OCI-M2 (cell line): ENCODE measurements at regions not wholly inside any gene's neighbourhood (a gene's known extent, or its start where the extent isn't known, plus 50 kb on each side); places are given as distances from the start of the nearest gene placed in this dataset.
"Not testable (repeated sequence)": the region's sequence is repeated elsewhere in the genome, so short reads cannot be mapped to it uniquely, and the experiment has no call there.

Experiments used
- DNase-seq: peaks from one replicate; lab custom pipeline; 2025; ENCODE audit not compliant: unreplicated experiment; lab: John Stamatoyannopoulos, UW

DNA sequence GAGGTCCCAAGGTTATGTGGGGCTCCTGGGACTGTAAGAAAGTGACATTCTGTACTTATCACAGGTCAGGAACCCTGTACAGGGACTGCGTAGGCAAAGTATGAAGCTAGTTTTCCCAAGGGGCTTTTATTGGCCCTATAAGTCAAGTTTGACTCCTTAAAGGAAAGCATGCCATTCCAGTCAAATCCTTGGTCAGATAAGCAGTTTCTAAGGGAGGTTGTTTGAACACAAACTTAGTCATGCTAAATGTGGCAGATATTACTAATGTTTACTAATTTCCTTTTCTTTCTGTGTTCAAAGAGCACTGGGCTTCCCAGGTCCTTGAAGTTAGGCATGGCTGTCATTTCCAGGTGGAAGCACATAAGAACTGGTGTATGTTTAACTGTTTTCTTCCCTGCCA, 472.4 kb downstream of the ATP23 start:
- no peak for DNase-seq

DNA sequence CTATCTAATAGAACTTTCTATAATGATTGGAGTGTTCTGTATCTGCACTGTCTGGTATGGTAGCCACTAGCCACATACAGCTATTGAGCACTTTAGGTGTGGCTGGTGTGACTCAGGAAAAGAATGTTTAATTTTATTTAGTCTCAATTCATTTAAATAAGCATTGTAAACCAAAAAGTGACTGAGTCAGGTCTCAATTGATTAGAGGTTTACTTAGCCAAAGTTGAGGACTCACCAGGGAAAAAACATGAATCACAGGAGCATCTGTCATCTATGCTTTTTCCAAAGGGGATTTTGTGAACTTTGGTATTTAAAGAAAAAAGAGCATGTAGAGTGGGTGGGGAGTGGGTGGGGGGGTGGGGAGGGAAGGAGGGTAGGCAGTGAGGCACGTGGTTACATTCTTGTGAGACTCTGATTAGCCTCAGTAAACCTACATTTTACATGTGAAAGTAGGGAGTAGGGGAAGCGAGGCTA, 473.1 kb downstream of the ATP23 start:
- DNase-seq: no peak

DNA sequence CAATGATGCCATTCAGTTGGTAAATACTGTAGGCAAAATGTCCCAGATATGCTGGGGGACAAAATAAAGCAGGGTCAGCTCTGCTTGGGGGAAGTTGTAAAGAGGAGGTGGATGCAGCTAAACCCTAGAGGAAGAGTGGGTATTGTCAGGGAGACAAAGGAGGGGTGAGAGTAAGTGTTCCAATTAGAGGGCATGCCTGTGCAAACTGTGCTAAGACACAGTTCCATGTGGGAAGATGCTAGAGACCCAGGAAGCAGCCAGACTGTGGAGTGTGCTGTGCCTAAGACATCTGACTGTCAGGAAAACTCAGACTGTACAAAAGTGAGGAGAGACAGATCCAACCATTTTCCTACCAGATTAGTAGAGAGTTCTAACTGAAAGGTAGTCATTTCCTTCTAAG, 474.3 kb downstream of the ATP23 start:
- no peak for DNase-seq

DNA sequence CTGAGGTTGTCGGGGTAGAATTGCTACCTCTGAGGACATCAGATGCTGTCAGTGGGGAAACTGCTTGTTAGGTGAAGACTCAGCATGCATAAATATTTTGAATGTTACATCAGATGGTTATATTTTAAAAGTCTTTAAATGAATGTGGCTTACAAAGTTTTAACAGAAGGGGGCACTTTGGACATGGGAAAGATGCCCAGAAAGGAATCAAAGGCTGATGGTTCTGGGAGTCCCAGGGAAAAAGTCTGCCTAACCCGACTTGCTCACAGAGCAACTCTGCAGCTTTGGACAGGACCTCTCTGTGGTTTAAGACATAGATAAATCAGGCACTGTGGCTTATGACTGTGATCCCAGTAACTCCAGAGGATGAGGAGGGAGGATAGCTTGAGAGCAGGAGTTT, 474.9 kb downstream of the ATP23 start:
- DNase-seq: no peak

DNA sequence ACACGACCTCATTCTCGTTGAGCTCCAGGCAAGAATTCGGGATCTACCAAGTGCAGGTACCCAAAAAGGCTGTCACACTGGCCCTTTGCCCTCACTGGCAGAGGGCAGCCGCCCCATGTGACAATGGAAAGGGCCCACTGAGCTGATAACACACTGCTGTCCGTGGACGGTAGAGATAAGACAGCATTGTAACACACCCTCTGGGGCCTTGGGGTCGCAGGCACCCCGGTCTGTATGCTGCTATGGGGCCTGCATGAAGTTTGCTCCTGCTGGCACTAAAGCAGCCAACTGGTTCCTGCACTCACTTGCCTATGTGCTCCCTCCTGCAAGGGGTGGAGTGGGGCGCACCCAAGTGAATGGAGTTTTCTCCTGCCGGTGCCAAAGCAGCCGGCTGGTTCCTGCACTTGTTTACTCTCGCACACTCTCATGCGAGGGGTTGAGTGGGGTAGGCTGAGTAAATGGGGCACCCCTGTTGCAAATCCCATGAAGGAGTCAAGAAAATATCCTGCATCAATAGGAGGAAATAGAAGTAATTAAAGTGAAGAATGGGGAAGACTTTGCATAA, 477.9 kb downstream of the ATP23 start:
- no peak for DNase-seq

DNA sequence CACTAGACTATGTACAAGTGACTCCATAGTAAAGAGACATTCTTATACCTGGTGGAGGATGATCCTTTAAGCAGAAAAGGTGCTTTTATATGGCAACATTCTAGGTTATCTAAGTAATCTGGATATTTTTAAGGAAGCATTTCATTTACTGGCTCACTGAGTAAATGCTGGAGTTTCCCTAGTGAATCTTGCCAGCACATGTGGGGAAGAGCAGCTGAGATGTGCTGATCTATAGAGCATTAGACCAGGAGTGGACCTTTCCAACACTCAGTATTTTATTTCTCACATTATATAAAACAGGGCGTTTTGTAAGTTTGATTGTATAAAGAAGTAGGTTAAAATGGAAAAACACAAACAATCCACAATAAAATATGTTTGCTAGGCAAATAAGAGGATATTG, 478.5 kb downstream of the ATP23 start:
- DNase-seq: no peak

DNA sequence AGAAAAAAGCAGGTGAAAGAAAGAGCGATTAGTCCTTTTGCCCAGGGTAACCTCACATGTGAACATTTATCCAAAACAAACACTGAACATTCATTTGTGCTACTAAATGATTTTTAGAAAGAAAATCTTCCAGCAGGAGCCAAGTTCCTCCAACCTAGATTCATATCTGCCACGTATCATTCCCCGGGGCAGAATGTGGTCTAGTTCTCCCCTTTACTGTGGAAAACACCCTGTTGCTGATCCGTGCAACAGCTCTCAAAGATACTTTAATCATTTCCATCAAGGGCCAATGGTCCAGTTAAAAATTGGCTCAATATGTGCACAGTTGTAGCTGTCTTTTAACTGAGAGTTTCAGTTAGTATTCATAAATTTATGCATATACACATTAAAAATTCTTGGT, 479.1 kb downstream of the ATP23 start:
- DNase-seq: no peak

DNA sequence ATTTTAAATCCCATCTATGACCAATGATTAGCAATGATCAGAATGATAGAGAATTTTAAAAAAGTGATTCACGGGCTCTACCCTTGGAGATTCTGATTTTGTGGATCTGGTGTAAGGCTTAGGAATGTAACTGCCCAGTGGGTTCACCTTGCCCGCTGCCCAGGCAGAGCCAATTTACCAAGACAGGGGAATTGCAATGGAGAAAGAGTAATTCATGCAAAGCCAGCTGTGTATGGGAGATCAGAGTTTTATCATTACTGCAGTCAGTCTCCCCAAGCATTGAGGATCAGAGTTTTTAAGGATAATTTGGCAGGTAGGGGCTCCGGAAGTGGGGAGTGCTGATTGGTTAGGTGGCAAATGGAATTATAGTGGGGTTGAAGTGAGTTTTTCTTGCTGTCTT, 480.6 kb downstream of the ATP23 start:
- no peak for DNase-seq

DNA sequence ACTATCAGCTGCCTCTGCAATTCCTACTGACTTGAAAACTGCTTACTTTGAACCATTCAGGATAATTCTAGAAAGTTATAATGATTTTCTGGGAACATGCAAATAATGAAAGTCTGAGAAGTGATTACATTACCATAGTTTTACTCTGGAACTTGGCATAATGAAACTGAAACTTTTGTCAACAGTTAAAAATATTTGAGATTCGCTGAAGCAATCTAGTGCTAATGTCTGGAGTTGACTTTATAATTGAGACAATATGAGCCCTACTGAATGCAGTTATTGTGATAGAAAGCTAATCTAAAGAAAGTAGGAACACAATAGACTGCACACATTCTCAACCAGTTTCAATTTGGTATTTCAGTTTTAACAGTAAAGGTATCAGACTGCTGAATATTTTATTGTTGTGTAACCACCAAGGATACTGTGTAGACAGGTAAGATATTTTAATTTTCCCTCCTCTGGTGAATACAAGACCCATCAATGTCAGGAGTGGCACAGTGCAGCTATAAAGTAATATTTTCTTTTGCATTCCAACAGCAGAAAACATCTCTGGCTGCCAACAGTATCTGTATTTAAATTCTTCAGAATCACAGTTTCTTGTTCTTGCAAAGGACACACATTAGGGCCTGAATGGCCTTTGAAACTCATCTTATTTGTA, 483.5 kb downstream of the ATP23 start:
- no peak for DNase-seq

DNA sequence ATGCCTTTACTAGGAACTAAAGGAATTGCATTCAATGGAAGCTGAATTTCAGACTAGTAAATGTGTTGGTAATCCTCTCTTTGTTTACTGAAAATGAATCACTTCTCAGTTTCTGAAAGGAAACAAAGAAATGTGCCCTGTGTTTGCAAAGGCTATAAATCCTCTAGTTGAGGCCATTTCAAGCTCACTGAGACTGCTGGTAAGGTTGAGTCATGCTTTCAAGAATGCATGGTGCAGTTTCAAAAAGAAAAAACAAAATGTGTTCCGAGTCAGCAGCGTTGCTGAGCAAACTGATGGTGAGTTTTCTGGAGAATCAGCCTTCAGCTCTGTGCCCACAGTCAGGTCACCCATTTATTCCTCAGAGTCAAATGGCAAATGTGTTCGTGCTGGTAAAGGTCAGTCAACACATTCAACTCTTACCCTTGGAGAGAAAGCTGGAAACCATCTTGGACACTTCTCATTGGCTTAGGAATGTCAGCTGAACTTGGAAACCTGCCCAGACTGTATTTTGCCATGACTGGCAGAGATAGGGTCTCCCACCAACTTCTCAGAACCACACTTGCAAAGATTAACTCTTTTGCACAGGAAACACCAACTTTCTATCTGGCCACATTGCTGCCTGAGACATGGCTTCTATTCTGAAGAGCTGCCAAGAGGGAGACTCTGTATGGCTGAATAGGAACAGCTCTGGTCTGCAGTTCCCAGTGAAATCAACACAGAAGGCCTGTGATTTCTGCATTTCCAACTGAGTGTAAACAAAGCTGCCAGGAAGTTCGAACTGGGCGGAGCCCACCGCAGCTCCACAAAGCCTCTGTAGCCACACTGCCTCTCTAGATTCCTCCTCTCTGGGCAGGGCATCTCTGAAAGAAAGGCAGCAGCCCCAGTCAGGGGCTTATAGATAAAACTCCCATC, 484.4 kb downstream of the ATP23 start:
- DNase-seq: no peak

DNA sequence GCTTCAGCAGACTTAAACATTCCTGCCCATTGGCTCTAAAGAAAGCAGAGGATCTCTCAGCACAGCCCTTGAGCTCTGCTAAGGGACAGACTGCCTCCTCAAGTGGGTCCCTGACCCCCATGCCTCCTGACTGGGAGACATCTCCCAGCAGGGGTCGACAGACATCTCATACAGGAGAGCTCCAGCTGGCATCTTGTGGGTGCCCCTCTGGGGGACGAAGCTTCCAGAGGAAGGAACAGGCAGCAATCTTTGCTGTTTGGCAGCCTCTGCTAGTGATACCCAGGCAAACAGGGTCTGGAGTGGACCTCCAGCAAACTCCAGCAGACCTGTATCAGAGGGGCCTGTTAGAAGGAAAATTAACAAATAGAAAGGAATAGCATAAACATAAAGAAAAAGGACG, 485.1 kb downstream of the ATP23 start:
- DNase-seq: not testable (repeated sequence)

DNA sequence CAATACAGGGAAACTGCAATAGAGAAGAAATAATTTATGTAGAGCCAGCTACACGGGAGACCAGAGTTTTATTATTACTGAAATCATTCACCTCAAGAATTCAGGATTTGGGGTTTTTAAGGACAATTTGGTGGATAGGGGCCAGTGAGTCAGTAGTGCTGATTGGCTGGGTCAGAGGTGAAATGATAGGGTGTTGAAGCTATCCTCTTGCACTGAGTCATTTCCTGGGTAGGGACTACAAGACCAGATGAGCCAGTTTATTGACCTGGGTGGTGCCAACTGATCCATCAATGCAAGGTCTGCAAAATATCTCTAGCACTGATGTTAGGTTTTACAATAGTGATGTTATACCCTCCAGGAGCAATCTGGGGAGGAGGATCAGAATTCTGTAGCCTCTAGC, 486.3 kb downstream of the LRIG3 start:
- DNase-seq: no peak

DNA sequence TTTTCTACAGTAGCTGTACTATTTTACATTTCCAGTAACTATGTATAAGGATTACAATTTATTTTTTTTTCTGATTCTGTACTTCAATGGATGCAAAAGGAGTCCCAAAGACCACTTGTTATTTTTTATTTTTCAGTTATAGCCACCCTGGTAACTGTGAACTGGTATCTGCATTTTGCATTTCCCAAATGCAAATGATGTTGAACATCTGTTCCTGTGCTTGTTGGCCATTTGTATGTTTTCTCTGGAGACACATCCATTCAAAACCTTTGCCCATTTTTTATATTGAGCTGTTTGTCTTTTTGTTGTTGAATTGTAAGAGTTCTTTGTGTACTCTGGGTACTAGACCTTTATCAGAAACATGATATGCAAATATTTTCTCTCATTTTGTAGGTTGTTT, 485.6 kb downstream of the LRIG3 start:
- DNase-seq: no peak

DNA sequence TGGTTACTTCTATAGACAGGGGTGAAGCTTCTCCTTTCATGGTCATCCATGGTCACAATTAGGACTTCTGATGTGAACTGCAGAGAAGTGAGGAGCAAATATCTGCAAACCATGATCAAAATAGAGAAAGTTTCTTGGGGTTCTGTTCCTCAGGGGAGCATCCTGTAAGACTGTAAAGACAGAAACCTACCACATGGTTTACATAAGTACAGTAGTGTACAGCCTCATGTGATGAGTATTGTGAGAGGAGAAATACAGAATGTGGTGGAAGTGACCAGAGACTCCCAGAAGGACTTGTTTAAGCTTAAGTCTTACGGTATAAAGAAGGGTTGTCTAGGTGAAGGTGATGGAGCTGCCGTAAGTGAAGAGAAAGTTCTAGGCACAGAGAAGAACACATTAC, 484.7 kb downstream of the LRIG3 start:
- no peak for DNase-seq

DNA sequence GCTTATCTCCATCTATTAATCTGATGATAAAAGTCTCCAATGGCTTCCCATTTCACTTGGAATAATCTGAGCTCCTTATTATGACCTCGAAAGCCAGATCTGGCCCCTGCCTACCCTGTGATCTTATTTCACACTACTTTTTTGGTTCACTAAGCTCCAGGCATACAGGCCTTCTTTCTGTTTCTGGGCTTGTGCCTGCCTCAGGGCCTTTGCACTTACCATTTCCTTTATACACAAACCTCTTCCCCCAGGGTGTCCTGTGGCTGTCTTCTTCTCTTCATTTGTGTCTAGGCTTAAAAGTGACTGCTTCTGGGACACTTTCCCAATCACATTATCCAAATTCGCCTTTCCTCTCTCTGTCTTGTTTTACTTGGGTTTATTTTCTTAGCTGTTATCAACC, 478.8 kb downstream of the LRIG3 start:
- DNase-seq: no peak

DNA sequence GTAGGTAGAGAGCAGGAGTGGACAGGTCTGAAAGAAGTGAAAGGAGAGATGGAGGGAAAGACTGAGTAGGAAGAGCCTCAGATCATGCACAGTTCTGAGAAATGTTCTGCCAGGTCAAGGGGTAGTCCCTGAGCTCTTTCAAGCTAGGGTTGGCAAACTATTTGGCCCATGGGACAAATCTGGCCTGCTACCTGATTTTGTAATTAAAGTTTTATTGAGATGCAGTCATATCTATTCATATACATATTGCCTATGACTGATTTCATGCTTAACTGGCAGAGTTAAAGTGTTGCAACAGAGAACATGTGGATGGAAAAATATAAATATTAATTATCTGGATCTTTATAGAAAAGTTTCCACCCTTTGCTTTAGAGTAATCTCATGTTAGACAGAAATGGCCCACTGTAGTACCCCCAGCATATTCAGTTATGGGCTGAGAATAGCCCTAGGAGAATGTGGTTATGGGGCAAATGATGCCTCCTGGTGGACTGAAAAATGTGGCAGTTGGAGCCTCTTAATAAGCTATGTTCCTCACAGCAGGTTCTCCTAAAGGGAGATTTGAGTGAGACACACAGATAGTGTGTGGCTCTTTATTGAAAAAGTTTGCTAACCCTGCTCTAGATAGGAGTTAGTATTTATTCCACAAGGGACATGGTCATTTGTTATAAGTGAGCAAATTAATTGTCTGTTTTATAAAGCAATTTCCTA, 476.9 kb downstream of the LRIG3 start:
- no peak for DNase-seq

DNA sequence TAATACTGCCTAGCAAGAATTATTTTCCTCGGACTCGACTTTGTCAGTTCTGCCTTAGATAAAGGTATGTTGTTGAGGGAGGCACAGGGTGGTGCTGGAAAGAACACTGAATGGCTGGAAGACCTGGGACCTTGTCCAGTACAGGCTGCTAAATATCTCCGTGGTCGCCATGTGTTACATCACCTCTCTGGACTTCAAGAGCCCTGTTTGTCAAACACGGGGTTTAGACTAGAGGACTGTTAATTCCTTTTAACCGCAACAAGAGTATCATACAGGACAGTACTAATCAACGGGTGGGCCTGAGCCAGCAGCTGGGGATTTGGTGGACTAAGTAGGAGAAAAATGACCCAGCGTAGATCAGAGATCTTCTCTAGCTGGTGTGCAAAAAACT, 476.3 kb downstream of the LRIG3 start:
- DNase-seq: no peak

DNA sequence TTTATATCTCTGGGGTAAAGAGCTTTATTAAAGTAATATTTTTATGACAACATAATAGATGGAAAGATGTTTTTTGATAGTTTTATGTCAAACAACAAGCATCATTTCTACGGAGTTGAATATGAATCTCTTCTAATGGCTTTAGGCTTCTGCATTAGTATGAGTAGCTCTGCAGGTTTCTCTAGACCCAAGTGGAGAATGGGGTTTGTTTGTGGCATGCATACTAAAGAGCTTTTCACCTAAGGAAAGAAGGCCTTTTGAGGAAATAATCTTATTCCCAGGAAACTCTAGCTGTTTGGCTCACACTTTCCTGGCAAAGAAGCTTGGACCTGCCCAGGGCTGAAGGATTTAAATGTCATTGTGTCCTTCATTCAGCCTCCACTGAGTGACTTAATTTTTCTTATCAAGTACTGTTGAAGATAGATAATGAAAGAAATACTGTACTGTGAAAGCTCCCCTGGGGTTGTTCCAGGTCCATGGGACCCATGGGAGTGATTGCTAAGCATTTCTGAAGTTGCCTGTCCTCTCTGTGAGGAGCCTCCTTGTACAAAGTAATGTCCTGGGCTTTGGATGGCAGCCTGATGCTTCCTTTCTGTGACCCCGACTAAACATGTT, 469.3 kb downstream of the LRIG3 start:
- DNase-seq: no peak

DNA sequence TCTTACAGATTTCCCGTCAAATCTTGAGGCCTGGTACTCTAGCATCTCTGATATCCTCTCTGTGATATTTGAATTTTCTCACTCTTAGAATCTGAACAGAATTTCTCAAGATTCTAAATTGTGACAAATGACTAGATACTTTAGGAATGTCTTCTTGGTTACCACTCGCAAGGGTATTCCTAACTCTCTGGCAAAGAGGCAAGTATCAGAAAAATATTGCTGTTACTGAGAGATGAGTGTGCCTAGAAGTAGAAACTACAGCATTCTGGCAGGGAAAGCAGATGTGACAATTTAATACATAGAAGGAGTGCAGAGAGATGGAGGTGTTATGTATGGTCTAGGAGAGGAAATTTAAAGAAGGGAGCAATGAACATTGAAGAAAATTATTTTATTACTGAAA, 467.8 kb downstream of the LRIG3 start:
- DNase-seq: no peak

DNA sequence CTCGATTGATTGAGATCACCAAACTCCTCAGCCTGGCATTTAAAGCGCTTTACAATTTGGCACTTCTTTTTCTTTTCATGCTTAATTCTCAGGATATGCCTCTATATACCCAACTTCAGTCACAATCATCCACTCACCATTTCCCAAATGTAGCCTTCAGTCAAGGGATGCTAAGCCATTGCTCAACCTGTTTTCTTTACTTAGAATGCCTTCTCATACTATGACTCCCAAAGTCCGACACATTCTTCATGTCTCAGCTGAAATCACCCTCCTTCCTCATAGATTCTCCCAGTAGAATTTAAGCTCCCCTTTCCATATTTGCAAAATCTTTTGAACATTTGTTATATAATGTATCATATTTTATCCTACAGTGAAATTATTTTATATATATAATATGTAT, 467.0 kb downstream of the LRIG3 start:
- DNase-seq: no peak

DNA sequence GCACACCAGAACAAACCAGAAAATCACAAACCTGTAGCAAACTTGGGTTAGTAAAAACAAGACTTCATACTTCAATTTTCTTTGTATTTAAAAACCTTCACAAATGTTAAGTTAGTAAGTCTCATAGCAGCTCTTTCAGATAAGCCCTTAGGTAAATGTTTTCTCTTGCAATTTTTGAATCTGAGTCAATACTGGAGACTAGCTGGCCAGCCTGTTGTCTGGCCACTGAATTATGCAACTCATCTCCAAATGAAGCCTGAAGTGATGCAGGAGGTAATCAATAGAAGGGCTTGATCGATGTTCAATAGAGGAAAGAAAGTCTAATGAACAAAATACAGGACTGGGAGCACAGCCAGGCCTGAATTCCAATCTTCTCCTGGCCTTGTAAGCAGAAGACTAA, 465.2 kb downstream of the LRIG3 start:
- DNase-seq: no peak
